ENCODE measurements at regions not wholly inside any gene's neighbourhood (a gene's known extent, or its start where the extent isn't known, plus 50 kb on each side); places are given as distances from the start of the nearest gene placed in this dataset.

DNA sequence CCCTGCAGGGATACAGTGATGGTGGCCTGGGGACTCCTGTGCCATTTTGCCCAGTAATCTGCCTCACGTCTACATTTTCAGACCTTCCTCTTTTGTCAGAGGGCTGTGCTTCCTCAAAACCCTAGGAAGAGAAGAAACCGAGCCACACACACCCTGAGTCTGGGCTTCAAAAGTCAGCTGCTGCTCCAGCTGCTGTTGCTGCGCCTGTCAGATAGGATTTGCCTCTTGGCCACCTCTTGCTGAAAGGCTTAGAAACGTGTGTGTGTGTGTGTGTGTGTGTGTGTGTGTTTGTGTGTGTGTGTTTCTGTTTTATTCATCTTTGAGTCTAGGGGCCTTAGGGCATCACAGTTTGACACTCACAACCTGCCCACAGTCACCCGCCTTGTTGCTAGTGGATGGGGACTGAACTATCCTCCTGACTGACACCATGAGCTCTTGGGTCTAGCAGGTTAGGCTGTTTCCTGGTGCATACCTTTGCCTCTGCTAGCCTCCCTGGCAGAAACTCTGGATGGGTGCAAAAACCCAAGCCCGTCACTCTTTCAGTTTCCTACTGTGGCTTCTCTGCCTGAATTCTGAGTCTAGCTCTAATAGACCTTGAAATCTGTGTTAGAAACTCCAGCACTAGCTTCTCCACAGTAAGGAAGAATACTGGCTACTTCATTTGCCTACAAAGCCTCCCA, 94.9 kb upstream of the CEP85L start:
- TF ChIP-seq, protein P1, sequence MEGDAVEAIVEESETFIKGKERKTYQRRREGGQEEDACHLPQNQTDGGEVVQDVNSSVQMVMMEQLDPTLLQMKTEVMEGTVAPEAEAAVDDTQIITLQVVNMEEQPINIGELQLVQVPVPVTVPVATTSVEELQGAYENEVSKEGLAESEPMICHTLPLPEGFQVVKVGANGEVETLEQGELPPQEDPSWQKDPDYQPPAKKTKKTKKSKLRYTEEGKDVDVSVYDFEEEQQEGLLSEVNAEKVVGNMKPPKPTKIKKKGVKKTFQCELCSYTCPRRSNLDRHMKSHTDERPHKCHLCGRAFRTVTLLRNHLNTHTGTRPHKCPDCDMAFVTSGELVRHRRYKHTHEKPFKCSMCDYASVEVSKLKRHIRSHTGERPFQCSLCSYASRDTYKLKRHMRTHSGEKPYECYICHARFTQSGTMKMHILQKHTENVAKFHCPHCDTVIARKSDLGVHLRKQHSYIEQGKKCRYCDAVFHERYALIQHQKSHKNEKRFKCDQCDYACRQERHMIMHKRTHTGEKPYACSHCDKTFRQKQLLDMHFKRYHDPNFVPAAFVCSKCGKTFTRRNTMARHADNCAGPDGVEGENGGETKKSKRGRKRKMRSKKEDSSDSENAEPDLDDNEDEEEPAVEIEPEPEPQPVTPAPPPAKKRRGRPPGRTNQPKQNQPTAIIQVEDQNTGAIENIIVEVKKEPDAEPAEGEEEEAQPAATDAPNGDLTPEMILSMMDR (IDR thresholded peaks at IDR 0.05; ENCODE audit: low read depth, low read length, missing input control), result no peak
- TF ChIP-seq RXRA (IDR thresholded peaks at IDR 0.05) (no peak), JUND (IDR thresholded peaks at IDR 0.05) (no peak), RAD21 (IDR thresholded peaks at IDR 0.05) (no peak), TAF1 (conservative IDR thresholded peaks at IDR 0.05) (no peak), YY1 (IDR thresholded peaks at IDR 0.05) (no peak), SP1 (IDR thresholded peaks at IDR 0.05) (no peak)
- TF ChIP-seq, protein P2, sequence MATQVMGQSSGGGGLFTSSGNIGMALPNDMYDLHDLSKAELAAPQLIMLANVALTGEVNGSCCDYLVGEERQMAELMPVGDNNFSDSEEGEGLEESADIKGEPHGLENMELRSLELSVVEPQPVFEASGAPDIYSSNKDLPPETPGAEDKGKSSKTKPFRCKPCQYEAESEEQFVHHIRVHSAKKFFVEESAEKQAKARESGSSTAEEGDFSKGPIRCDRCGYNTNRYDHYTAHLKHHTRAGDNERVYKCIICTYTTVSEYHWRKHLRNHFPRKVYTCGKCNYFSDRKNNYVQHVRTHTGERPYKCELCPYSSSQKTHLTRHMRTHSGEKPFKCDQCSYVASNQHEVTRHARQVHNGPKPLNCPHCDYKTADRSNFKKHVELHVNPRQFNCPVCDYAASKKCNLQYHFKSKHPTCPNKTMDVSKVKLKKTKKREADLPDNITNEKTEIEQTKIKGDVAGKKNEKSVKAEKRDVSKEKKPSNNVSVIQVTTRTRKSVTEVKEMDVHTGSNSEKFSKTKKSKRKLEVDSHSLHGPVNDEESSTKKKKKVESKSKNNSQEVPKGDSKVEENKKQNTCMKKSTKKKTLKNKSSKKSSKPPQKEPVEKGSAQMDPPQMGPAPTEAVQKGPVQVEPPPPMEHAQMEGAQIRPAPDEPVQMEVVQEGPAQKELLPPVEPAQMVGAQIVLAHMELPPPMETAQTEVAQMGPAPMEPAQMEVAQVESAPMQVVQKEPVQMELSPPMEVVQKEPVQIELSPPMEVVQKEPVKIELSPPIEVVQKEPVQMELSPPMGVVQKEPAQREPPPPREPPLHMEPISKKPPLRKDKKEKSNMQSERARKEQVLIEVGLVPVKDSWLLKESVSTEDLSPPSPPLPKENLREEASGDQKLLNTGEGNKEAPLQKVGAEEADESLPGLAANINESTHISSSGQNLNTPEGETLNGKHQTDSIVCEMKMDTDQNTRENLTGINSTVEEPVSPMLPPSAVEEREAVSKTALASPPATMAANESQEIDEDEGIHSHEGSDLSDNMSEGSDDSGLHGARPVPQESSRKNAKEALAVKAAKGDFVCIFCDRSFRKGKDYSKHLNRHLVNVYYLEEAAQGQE (IDR thresholded peaks at IDR 0.05), result no peak
- TF ChIP-seq, protein P3, sequence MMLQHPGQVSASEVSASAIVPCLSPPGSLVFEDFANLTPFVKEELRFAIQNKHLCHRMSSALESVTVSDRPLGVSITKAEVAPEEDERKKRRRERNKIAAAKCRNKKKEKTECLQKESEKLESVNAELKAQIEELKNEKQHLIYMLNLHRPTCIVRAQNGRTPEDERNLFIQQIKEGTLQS (IDR thresholded peaks at IDR 0.05), result no peak
- TF ChIP-seq, protein P4, sequence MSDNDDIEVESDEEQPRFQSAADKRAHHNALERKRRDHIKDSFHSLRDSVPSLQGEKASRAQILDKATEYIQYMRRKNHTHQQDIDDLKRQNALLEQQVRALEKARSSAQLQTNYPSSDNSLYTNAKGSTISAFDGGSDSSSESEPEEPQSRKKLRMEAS (IDR thresholded peaks at IDR 0.05), result no peak

Measured in liver (tissue), 3 donors.